Fibroblast of skin of left quadriceps (primary cell): ENCODE measurements at regions not wholly inside any gene's neighbourhood (a gene's known extent, or its start where the extent isn't known, plus 50 kb on each side); places are given as distances from the start of the nearest gene placed in this dataset.
A peak's percentile ranks its signal among the peaks of the same experiment; 100 is the strongest.
"Not testable (repeated sequence)": the region's sequence is repeated elsewhere in the genome, so short reads cannot be mapped to it uniquely, and the experiment has no call there.

Source experiments
- DNase-seq, 2 experiments: peaks; one replicate each; pipeline ENCODE4 v3.0.0-alpha.2; 2013; ENCODE audit warnings: low read depth in 2 of 2

- DNase-seq, result no peak
Observed at GRCh38 chr4:43435291-43435690, 542.8 kb downstream of the GRXCR1 start.

DNA sequence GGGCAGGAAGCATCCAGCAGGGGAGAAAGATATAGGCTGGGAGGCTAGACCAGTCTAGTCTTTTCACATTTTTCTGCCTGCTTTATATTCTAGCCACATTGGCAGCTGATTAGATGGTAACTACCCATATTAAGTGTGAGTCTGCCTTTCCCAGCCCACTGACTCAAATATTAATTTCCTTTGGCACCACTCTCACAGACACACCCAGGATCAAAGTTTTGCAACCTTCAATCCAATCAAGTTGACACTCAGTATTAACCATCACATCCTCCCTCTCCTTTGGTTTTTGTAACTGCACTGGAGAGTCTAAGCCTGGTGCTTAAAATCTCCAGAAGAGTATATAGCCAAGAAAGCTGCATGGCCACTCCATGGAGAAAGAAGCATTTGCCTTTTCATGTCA is 560.4 kb downstream of the GRXCR1 start:
- DNase-seq, result no peak

- peak; percentile 75 to 76 for DNase-seq
Observed at GRCh38 chr4:43456383-43456782, 563.9 kb downstream of the GRXCR1 start.

- peak in 1 of 2 experiments; percentile 1 for DNase-seq
Observed at GRCh38 chr4:43457866-43458265, 565.4 kb downstream of the GRXCR1 start.

- DNase-seq, result no peak
Observed at GRCh38 chr4:43458293-43458692, 565.8 kb downstream of the GRXCR1 start.

DNA sequence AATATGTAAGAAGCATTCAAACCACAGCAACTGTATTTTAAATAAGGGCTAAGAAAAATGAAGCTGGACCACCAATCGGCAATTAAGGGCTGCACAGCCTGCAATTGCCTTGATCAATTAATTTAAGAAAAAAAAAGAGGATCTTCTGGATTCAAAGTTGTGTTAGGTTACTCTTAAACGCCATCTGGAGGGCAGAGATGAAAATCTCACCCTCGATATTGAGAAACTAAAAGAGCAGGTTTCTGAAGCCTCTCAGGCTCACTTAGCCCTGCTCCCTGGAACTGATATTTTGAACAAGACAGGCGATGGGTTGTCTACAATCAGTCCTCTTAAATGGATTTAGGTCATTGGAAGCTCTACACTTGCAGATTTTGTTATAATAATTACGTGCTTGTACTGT is 579.4 kb downstream of the GRXCR1 start:
- DNase-seq, result no peak

- no peak for DNase-seq
Observed at GRCh38 chr4:43481526-43481925, 589.0 kb downstream of the GRXCR1 start.

GRCh38 chr4:43485196-43485595 is 592.7 kb downstream of the GRXCR1 start:
- DNase-seq, result no peak

GRCh38 chr4:43496188-43496587 is 603.7 kb downstream of the GRXCR1 start:
- DNase-seq, result no peak

GRCh38 chr4:43496602-43497001 is 604.1 kb downstream of the GRXCR1 start:
- no peak for DNase-seq

GRCh38 chr4:43505823-43506222 is 613.3 kb downstream of the GRXCR1 start:
- DNase-seq, result not testable (repeated sequence)

DNA sequence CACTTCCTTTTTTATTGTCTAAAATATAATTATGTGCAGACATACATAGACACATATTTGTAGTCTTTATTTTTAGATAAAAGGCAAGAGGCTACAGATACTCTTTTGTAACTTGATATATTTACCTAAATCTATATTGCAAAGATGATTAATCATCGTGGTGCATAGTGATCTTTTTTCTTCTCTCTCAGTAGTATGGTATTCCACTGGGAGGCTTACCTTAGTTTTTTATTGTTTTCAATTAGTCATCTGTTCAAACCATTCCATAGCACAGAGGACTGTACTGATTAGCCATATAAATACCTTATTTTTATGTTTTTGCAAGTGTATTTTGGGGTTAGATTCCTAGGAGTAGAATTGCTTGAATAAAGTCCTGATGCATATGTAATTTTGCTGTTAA is 619.7 kb downstream of the GRXCR1 start:
- no peak for DNase-seq

DNA sequence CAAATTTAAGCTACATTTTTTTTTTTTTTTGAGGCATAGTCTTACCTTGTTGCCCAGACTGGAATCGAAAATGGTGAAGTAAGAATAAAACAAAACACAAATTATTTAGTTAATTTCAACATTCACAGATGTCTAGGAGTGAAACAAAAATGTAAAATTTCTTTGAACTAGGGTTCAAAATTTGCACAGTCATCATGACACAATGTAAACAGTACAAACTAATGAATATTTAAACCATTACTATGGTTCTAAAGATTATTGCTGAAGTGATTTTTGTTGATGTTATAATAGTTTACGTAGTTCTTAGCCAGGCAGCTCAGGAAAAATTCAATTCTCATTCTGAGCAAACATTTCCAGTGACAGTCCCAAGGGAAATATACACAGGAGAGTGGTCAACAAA is 633.1 kb downstream of the GRXCR1 start:
- no peak for DNase-seq

- DNase-seq, result no peak
Observed at GRCh38 chr4:43547561-43547960, 655.0 kb downstream of the GRXCR1 start.

DNA sequence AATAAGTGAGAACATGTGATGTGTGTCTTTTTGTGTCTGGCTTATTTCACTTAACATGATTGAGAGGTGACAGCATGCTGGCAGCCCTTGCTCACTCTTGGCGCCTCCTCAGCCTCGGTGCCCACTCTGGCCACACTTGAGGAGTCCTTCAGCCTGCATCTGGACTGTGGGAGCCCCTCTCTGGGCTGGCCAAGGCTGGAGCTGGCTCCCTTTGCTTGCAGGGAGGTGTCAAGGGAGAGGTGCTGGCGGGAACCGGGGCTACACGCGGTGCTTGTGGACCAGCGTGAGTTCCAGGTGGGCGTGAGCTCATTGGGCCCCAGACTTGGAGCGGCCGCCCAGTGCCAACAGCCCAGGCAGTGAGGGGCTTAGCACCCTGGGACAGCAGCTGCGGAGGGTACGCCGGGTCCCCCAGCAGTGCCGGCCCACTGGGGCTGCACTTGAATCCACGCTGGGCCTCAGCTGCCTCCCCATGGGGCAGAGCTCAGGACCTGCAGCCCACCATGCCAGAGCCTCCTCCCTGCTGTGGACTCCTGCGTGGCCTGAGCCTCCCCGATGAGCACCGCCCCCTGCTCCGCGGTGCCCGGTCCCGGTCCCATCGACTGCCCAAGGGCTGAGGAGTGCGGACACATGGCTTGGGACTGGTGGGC is 658.6 kb downstream of the GRXCR1 start:
- no peak for DNase-seq

DNA sequence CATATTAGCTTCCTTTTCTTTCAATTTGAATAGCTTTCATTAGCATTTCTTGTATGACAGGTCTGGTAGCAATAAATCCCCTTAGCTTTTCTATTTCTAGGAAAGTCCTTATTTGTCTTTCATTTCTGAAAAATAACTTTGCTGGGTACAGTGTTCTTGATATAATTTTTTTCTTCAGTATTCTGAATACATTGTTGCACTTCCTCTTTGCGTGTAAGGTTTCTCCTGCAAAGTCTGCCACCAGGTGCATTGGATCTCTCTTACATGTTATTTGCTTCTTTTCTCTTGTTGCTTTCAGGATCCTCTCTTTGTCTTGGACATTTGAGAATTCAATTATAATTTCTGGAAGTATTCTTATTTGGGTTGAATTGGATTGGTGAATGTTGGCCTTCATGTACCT is 663.7 kb downstream of the GRXCR1 start:
- no peak for DNase-seq

DNA sequence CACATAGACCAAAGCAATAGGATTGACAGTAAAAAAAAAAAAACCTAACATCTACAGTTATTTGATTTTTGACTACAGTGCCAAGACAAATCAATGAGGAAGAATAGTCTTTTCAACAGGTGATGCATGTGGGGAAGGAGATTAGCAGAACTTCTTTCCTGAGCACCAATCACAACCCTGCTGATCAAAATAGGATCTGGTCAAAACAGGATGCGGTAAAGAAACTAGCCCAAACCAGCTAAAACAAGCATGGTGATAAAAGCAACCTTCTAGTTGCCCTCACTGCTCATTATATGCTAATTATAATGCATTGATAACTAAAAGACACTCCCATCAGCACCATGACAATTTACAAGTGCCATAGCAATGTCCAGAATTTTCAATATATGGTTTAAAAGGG is 667.5 kb downstream of the GRXCR1 start:
- DNase-seq, result no peak

- DNase-seq, result no peak
Observed at GRCh38 chr4:43564107-43564506, 671.6 kb downstream of the GRXCR1 start.

DNA sequence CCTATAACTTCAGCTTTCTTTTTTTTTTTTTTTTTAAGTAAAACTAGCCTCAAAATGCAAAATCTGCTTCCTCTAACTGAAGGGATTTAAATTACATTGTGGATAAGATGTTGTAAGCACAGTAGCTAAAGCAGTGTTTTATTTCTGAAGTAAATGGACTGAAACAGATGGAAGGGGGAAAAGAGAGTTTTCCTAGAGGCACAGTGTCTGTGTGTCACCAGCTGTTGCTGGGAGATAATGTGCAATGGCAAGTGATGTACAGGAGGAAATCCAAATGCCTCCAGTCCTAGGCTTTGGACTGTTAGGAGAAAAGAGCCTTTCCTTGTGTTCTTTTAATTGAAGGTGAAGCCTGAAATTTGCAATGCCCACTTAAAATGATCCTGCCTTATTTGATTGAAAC is 672.1 kb downstream of the GRXCR1 start:
- DNase-seq, result no peak

- DNase-seq, result no peak
Observed at GRCh38 chr4:43567644-43568043, 675.1 kb downstream of the GRXCR1 start.

- DNase-seq, result no peak
Observed at GRCh38 chr4:43586813-43587212, 694.3 kb downstream of the GRXCR1 start.

- no peak for DNase-seq
Observed at GRCh38 chr4:43587758-43588157, 695.2 kb downstream of the GRXCR1 start.

DNA sequence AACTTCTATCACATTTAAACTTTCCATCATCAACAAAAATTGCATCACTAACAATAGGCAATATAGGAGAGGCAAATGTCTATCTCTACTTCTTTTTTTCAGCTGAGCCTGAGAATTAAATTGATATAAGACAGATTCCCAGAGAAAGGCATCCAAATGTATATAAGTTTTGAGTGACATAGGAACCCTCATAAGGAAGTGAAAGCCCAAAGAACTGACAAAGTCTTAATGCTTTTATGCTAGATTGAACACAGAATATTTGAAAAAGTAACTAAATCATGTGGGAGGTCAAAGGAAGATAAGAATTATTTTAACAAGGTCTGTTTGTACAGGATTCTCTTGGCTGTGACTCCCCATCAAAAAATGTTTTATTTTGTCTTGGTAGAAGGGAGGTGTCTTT is 714.9 kb downstream of the GRXCR1 start:
- no peak for DNase-seq

GRCh38 chr4:43607827-43608461 is 715.4 kb downstream of the GRXCR1 start:
- DNase-seq, result no peak
